NCI-H187 treated with DMSO at 0.1 percent for 48 hours (cell line): ENCODE measurements at regions not wholly inside any gene's neighbourhood (a gene's known extent, or its start where the extent isn't known, plus 50 kb on each side); places are given as distances from the start of the nearest gene placed in this dataset.
"Not testable (repeated sequence)": the region's sequence is repeated elsewhere in the genome, so short reads cannot be mapped to it uniquely, and the experiment has no call there.

Experiments
- DNase-seq: peaks from one replicate; lab custom pipeline; 2025; lab: John Stamatoyannopoulos, UW

- DNase-seq = no peak
Measured at GRCh38 chr4:138113819-138114400, 128.2 kb downstream of the SLC7A11 start.

GRCh38 chr4:138112890-138113289 is 129.3 kb downstream of the SLC7A11 start:
- not testable (repeated sequence) for DNase-seq

- DNase-seq = no peak
Measured at GRCh38 chr4:138112389-138112788, 129.8 kb downstream of the SLC7A11 start.

GRCh38 chr4:138111462-138112000 is 130.6 kb downstream of the SLC7A11 start:
- DNase-seq = no peak

GRCh38 chr4:138110815-138111214 is 131.3 kb downstream of the SLC7A11 start:
- DNase-seq = no peak

- DNase-seq = no peak
Measured at GRCh38 chr4:138107023-138107422, 135.1 kb downstream of the SLC7A11 start.

- no peak for DNase-seq
Measured at GRCh38 chr4:138105331-138105730, 136.8 kb downstream of the SLC7A11 start.

GRCh38 chr4:138104284-138104680 is 137.9 kb downstream of the SLC7A11 start:
- DNase-seq = no peak

GRCh38 chr4:138103597-138104283 is 138.4 kb downstream of the SLC7A11 start:
- DNase-seq = no peak

- no peak for DNase-seq
Measured at GRCh38 chr4:138099385-138099784, 142.8 kb downstream of the SLC7A11 start.

GRCh38 chr4:138097912-138098600 is 144.1 kb downstream of the SLC7A11 start:
- no peak for DNase-seq

- no peak for DNase-seq
Measured at GRCh38 chr4:138096384-138097062, 145.6 kb downstream of the SLC7A11 start.

- DNase-seq = no peak
Measured at GRCh38 chr4:138095378-138095777, 146.8 kb downstream of the SLC7A11 start.

- DNase-seq = no peak
Measured at GRCh38 chr4:138092060-138092459, 150.1 kb downstream of the SLC7A11 start.

GRCh38 chr4:138090918-138091676 is 151.1 kb downstream of the SLC7A11 start:
- DNase-seq = peak; percentile 11

- no peak for DNase-seq
Measured at GRCh38 chr4:138090150-138090917, 151.8 kb downstream of the SLC7A11 start.

- DNase-seq = no peak
Measured at GRCh38 chr4:138088449-138089208, 153.5 kb downstream of the SLC7A11 start.

- DNase-seq = no peak
Measured at GRCh38 chr4:138087066-138087719, 155.0 kb downstream of the SLC7A11 start.

- DNase-seq = no peak
Measured at GRCh38 chr4:138086611-138087041, 155.5 kb downstream of the SLC7A11 start.
